H9 (cell line): ENCODE measurements at regions not wholly inside any gene's neighbourhood (a gene's known extent, or its start where the extent isn't known, plus 50 kb on each side); places are given as distances from the start of the nearest gene placed in this dataset.
A peak's percentile ranks its signal among the peaks of the same experiment; 100 is the strongest.

ENCODE experiments used
- DNase-seq: peaks from one replicate; pipeline ENCODE4 v3.0.0-alpha.2; 2017
- H2AFZ ChIP-seq: one replicate; pipeline ENCODE4 v1.6.1; 2013; ENCODE audit warnings: mild to moderate bottlenecking, low read length, control low read depth, moderate library complexity
- H2AK5ac ChIP-seq: 2 replicates; pipeline ENCODE4 v1.6.1; 2013; ENCODE audit warnings: low read length, control low read depth, mixed read lengths; ENCODE audit not compliant: insufficient read length
- H2BK120ac ChIP-seq: one replicate; pipeline ENCODE4 v1.6.1; 2013; ENCODE audit warnings: low read depth, mild to moderate bottlenecking, low read length, control low read depth, inconsistent platforms; ENCODE audit not compliant: poor library complexity, severe bottlenecking
- H2BK12ac ChIP-seq: 2 replicates; pipeline ENCODE4 v1.6.1; 2013; ENCODE audit warnings: low read length, control low read depth, mixed read lengths, low read depth; ENCODE audit not compliant: insufficient read length
- H2BK15ac ChIP-seq: 2 replicates; pipeline ENCODE4 v1.6.1; 2013; ENCODE audit warnings: low read depth, low read length, control low read depth
- H2BK20ac ChIP-seq: one replicate; pipeline ENCODE4 v1.6.1; 2013; ENCODE audit warnings: low read depth, mild to moderate bottlenecking, low read length, control low read depth, inconsistent platforms; ENCODE audit not compliant: poor library complexity, severe bottlenecking
- H2BK5ac ChIP-seq: 2 replicates; pipeline ENCODE4 v1.6.1; 2013; ENCODE audit warnings: low read length, control low read depth, mixed read lengths; ENCODE audit not compliant: insufficient read length
- H3K14ac ChIP-seq: 2 replicates; pipeline ENCODE4 v1.6.1; 2013; ENCODE audit warnings: low read length, control low read depth; ENCODE audit not compliant: insufficient read depth
- H3K18ac ChIP-seq: 2 replicates; pipeline ENCODE4 v1.6.1; 2013; ENCODE audit warnings: low read depth, mild to moderate bottlenecking, mixed read lengths, low read length, control low read depth; ENCODE audit not compliant: insufficient read length
- H3K23ac ChIP-seq: 2 replicates; pipeline ENCODE4 v1.6.1; 2013; ENCODE audit warnings: low read length, control low read depth, mixed read lengths, low read depth; ENCODE audit not compliant: insufficient read length
- H3K23me2 ChIP-seq: 2 replicates; pipeline ENCODE4 v1.6.1; 2013; ENCODE audit warnings: low read depth, mild to moderate bottlenecking, mixed read lengths, low read length, control low read depth; ENCODE audit not compliant: insufficient read length, poor library complexity, severe bottlenecking
- H3K27ac ChIP-seq: 2 replicates; pipeline ENCODE4 v1.5.1; 2013; ENCODE audit warnings: low read length, control low read depth, mixed read lengths, low read depth; ENCODE audit not compliant: insufficient read length
- H3K27me3 ChIP-seq: 2 replicates; pipeline ENCODE4 v1.6.1; 2013; ENCODE audit warnings: low read length, control low read depth, inconsistent platforms; ENCODE audit not compliant: insufficient read depth
- H3K4ac ChIP-seq: 2 replicates; pipeline ENCODE4 v1.6.1; 2013; ENCODE audit warnings: low read depth, mild to moderate bottlenecking, control low read depth, inconsistent platforms, low read length, moderate library complexity
- H3K4me1 ChIP-seq: 2 replicates; pipeline ENCODE4 v1.6.1; 2013; ENCODE audit warnings: low read length, control low read depth, inconsistent platforms; ENCODE audit not compliant: insufficient read depth
- H3K4me2 ChIP-seq: 2 replicates; pipeline ENCODE4 v1.6.1; 2013; ENCODE audit warnings: low read length, control low read depth, mixed read lengths; ENCODE audit not compliant: insufficient read length, insufficient read depth
- H3K56ac ChIP-seq: 2 replicates; pipeline ENCODE4 v1.6.1; 2013; ENCODE audit warnings: low read depth, mild to moderate bottlenecking, mixed read lengths, low read length, control low read depth; ENCODE audit not compliant: insufficient read length
- H3K79me1 ChIP-seq: 2 replicates; pipeline ENCODE4 v1.6.1; 2013; ENCODE audit warnings: low read depth, mild to moderate bottlenecking, moderate library complexity, low read length, control low read depth, inconsistent platforms; ENCODE audit not compliant: insufficient read depth, poor library complexity, severe bottlenecking
- H3K79me2 ChIP-seq: 2 replicates; pipeline ENCODE4 v1.6.1; 2013; ENCODE audit warnings: low read length, control low read depth, inconsistent platforms; ENCODE audit not compliant: insufficient read depth
- H3K9ac ChIP-seq: 2 replicates; pipeline ENCODE4 v1.6.1; 2013; ENCODE audit warnings: low read length, control low read depth, mixed read lengths; ENCODE audit not compliant: insufficient read length; ENCODE audit errors: extremely low read depth
- H3K9me3 ChIP-seq: one replicate; pipeline ENCODE4 v1.6.1; 2013; ENCODE audit warnings: low read depth, low read length, inconsistent platforms; ENCODE audit not compliant: control insufficient read depth
- H3T11ph ChIP-seq: one replicate; pipeline ENCODE4 v1.6.1; 2013; ENCODE audit warnings: mild to moderate bottlenecking, low read length, control low read depth, inconsistent platforms
- H4K20me1 ChIP-seq: one replicate; pipeline ENCODE4 v1.6.1; 2013; ENCODE audit not compliant: control insufficient read depth, insufficient read length, insufficient read depth
- H4K5ac ChIP-seq: 2 replicates; pipeline ENCODE4 v1.6.1; 2013; ENCODE audit warnings: low read depth, mild to moderate bottlenecking, mixed read lengths, low read length, control low read depth; ENCODE audit not compliant: insufficient read length
- H4K8ac ChIP-seq: replicated peaks from 2 replicates; pipeline ENCODE4 v1.6.1; 2013; ENCODE audit warnings: low read length, control low read depth, mixed read lengths, low read depth; ENCODE audit not compliant: insufficient read length
- H4K91ac ChIP-seq: 2 replicates; pipeline ENCODE4 v1.6.1; 2013; ENCODE audit warnings: low read depth, mild to moderate bottlenecking, moderate library complexity, mixed read lengths, low read length, control low read depth; ENCODE audit not compliant: insufficient read length
- H3K27ac Mint-ChIP-seq, 3 experiments: 2 replicates in 2 of 3; 3 replicates in 1 of 3; pipeline ENCODE4 v1.8.0; 2020 to 2021; ENCODE audit warnings: mixed read lengths in 3 of 3, mild to moderate bottlenecking in 1 of 3, moderate library complexity in 1 of 3
- H3K27me3 Mint-ChIP-seq: 2 replicates; pipeline ENCODE4 v1.8.0; 2021; ENCODE audit warnings: low read depth, mild to moderate bottlenecking, moderate library complexity, mixed read lengths
- H3K36me3 Mint-ChIP-seq, 3 experiments: 2 replicates in 2 of 3; 3 replicates in 1 of 3; pipeline ENCODE4 v1.8.0; 2020 to 2021; ENCODE audit warnings: low read depth in 3 of 3, mixed read lengths in 3 of 3; ENCODE audit not compliant: insufficient read depth in 1 of 3
- H3K4me1 Mint-ChIP-seq, 2 experiments: 2 replicates each; pipeline ENCODE4 v1.8.0; 2020; ENCODE audit warnings: mixed read lengths in 2 of 2
- H3K4me3 Mint-ChIP-seq, 2 experiments: 2 replicates in 1 of 2; 3 replicates in 1 of 2; pipeline ENCODE4 v1.8.0; 2020 to 2021; ENCODE audit warnings: mild to moderate bottlenecking in 2 of 2, mixed read lengths in 2 of 2, moderate library complexity in 1 of 2
- H3K9me3 Mint-ChIP-seq, 2 experiments: 2 replicates in 1 of 2; 3 replicates in 1 of 2; pipeline ENCODE4 v1.8.0; 2020; ENCODE audit warnings: mild to moderate bottlenecking in 2 of 2, mixed read lengths in 2 of 2, moderate library complexity in 1 of 2
- WGBS: extraction: QIAGEN DNeasy Blood & Tissue Kit; methylation state at CpG from one replicate; pipeline ENCODE4 v1.1.7; 2013; ENCODE audit warnings: missing lambda C conversion rate, low lambda C conversion rate, mixed read lengths; ENCODE audit not compliant: insufficient read length; ENCODE audit errors: extremely low coverage; 5-methylcytosine and 5-hydroxymethylcytosine counted together
- TF ChIP-seq, protein P1 (sequence below): fragments of 200-600 bp; sonication (generic); conservative IDR thresholded peaks from 3 replicates; pipeline ENCODE4 v1.8.0; 2021; ENCODE audit warnings: antibody characterized with exemption, mild to moderate bottlenecking

DNA sequence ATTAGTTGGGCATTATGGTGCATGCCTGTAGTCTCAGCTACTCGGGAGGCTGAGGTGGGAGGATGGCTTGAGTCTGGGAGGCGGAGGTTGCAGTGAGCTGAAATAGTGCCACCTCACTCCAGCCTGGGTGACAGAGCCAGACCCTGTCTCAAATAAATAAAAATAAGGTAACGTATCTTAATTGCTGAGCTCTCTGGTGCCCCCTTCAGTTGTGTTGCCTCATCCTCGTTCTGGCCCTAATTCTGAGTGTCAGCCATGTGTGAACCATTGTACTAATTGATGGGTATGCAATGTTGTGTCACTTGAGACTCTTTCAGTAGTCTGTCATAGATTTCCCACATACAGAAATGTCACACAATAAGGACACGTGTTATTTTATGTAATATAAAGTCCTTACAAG lies 363.1 kb upstream of the RBFOX1 start:
- Mint-ChIP-seq H3K27me3 (peaks cover 47% of the 10 kb centered on the region), H3K36me3 (no peaks in the 10 kb centered on the region), H3K9me3 (no peaks in the 10 kb centered on the region), H3K4me1 (peaks cover 7 to 10% of the 10 kb centered on the region in 2 experiments; a peak in 3 of 4 replicates), H3K4me3 (no peak overlapping the region), H3K27ac (no peak overlapping the region)
- Histone ChIP-seq H3K4me1 (no peaks in the 10 kb centered on the region; the same call in 1 of the 2 replicates), H3K56ac (no peak overlapping the region), H3K79me2 (no peaks in the 10 kb centered on the region), H2BK15ac (no peak overlapping the region), H2AFZ (no peak overlapping the region), H3K23ac (no peak overlapping the region), H3K14ac (no peak overlapping the region), H4K5ac (no peak overlapping the region), H3K23me2 (no peaks in the 10 kb centered on the region), H3K18ac (no peak overlapping the region), H2BK12ac (no peak overlapping the region), H3K79me1 (no peaks in the 10 kb centered on the region), H3K9me3 (no peaks in the 10 kb centered on the region), H3K4me2 (no peak overlapping the region), H2BK20ac (no peak overlapping the region), H2BK5ac (no peak overlapping the region), H2BK120ac (no peak overlapping the region), H3K9ac (no peak overlapping the region), H2AK5ac (no peak overlapping the region), H4K20me1 (no peaks in the 10 kb centered on the region), H3T11ph (no peak overlapping the region), H3K4ac (no peak overlapping the region), H3K27ac (no peak overlapping the region), H4K8ac (no peak overlapping the region), H4K91ac (no peak overlapping the region), H3K27me3 (no peaks in the 10 kb centered on the region)
- peak; percentile 29 for DNase-seq
- TF ChIP-seq, protein P1, sequence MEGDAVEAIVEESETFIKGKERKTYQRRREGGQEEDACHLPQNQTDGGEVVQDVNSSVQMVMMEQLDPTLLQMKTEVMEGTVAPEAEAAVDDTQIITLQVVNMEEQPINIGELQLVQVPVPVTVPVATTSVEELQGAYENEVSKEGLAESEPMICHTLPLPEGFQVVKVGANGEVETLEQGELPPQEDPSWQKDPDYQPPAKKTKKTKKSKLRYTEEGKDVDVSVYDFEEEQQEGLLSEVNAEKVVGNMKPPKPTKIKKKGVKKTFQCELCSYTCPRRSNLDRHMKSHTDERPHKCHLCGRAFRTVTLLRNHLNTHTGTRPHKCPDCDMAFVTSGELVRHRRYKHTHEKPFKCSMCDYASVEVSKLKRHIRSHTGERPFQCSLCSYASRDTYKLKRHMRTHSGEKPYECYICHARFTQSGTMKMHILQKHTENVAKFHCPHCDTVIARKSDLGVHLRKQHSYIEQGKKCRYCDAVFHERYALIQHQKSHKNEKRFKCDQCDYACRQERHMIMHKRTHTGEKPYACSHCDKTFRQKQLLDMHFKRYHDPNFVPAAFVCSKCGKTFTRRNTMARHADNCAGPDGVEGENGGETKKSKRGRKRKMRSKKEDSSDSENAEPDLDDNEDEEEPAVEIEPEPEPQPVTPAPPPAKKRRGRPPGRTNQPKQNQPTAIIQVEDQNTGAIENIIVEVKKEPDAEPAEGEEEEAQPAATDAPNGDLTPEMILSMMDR, result peak; percentile 59
- WGBS, result no CpG with 5 or more reads among the region's 5 CpGs
